Activated T-helper 17 cell treated with anti-CD3 and anti-CD28 coated beads, Interleukin-2, amount 50 U/mL, for 72 hours (primary cell): ENCODE measurements at regions not wholly inside any gene's neighbourhood (a gene's known extent, or its start where the extent isn't known, plus 50 kb on each side); places are given as distances from the start of the nearest gene placed in this dataset.

Experiments used
- ATAC-seq: fragments of 150-1000 bp; cut with Tn5 transposase; replicated peaks from 2 replicates; pipeline ENCODE4 v1.10.0; 2021; ENCODE audit warnings: mild to moderate bottlenecking, moderate library complexity
- H3K27ac Mint-ChIP-seq: one replicate; pipeline ENCODE4 v1.8.0; 2022; ENCODE audit warnings: mixed read lengths
- H3K27me3 Mint-ChIP-seq: one replicate; pipeline ENCODE4 v1.8.0; 2022; ENCODE audit warnings: mixed read lengths
- H3K36me3 Mint-ChIP-seq: one replicate; pipeline ENCODE4 v1.8.0; 2022; ENCODE audit warnings: low read depth, mild to moderate bottlenecking, mixed read lengths
- H3K4me1 Mint-ChIP-seq: one replicate; pipeline ENCODE4 v1.8.0; 2022; ENCODE audit warnings: mixed read lengths
- H3K4me3 Mint-ChIP-seq: one replicate; pipeline ENCODE4 v1.8.0; 2022; ENCODE audit warnings: mild to moderate bottlenecking, mixed read lengths
- H3K9me3 Mint-ChIP-seq: one replicate; pipeline ENCODE4 v1.8.0; 2022; ENCODE audit warnings: mixed read lengths

- peaks cover 25% of the 10 kb centered on the region for H3K9me3 Mint-ChIP-seq
- no peak for ATAC-seq
- no peak overlapping the region for H3K27ac Mint-ChIP-seq
- H3K27me3 Mint-ChIP-seq, result no peaks in the 10 kb centered on the region
- no peaks in the 10 kb centered on the region for H3K36me3 Mint-ChIP-seq
- no peaks in the 10 kb centered on the region for H3K4me1 Mint-ChIP-seq
- no peak overlapping the region for H3K4me3 Mint-ChIP-seq
These were observed 306.5 kb upstream of the PCDH20 start for GRCh38 chr13:61722119-61722518.

DNA sequence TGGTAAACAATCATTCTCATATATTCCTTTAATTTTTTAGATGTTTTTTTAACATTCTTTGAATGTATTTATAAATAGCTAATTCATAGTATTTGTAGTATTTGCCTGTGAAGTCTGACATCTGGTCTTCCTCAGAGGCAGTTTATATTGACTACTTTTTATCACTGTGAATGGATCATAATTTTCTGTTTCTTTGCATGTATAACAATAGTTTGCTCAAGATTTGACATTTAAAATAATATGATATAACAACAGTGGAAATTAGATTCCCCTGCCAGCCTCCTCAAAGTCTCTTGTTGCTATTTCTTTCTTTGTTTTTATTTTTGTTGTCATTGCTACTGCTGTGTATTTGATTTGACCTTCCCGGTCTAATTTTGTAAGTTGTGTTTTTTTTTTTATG lies 297.0 kb upstream of the PCDH20 start:
- no peak for ATAC-seq
- Mint-ChIP-seq H3K4me1 (no peaks in the 10 kb centered on the region), H3K4me3 (no peak overlapping the region), H3K36me3 (no peaks in the 10 kb centered on the region), H3K27me3 (no peaks in the 10 kb centered on the region), H3K27ac (no peak overlapping the region), H3K9me3 (peaks cover 7% of the 10 kb centered on the region)

GRCh38 chr13:61709258-61709657 lies 293.6 kb upstream of the PCDH20 start:
- no peaks in the 10 kb centered on the region for H3K27me3 Mint-ChIP-seq
- no peak for ATAC-seq
- H3K4me3 Mint-ChIP-seq, result no peak overlapping the region
- no peaks in the 10 kb centered on the region for H3K4me1 Mint-ChIP-seq
- H3K27ac Mint-ChIP-seq, result no peak overlapping the region
- peaks cover 4% of the 10 kb centered on the region for H3K9me3 Mint-ChIP-seq
- H3K36me3 Mint-ChIP-seq, result no peaks in the 10 kb centered on the region

DNA sequence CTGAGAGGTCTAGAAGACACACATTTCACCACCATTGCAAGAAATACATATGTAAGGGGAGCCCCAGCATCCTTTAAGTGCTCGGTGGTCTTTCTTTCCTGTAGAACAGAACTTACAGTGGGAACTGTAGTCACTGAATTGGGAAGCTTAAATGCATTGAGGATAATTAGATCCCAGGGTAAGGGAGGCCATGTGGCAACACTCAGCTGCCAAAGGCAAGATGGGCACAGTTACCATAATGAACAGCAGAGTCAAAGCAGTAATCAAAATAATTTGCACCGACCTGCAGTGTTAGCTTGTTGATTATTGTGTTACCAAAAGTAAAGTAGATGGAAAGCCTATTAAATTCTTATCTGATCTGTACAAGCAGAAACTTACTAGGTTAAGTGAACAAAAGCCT lies 291.2 kb upstream of the PCDH20 start:
- no peak overlapping the region for H3K4me3 Mint-ChIP-seq
- H3K27ac Mint-ChIP-seq, result no peak overlapping the region
- no peak for ATAC-seq
- H3K9me3 Mint-ChIP-seq, result peaks cover 6% of the 10 kb centered on the region
- no peaks in the 10 kb centered on the region for H3K36me3 Mint-ChIP-seq
- no peaks in the 10 kb centered on the region for H3K27me3 Mint-ChIP-seq
- H3K4me1 Mint-ChIP-seq, result no peaks in the 10 kb centered on the region

DNA sequence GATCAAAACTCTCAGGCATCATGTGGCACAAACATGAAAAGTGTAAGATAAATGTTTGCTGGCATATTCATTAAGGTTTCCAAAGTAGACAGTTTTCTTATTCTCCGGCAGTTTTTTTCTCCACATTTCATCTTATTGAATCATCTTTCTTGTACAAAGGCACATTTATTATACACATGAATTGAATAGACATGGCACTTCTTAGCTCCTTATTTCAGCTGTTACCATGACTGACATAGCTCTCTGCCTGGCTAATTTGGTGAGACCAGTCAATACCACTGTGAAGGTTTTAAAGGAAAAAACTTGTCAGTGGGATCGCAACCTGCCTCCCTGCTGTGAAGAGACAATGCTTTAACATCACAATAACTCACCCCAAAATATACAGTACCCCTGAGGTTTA lies 285.0 kb upstream of the PCDH20 start:
- no peaks in the 10 kb centered on the region for H3K27me3 Mint-ChIP-seq
- H3K36me3 Mint-ChIP-seq, result no peaks in the 10 kb centered on the region
- H3K4me1 Mint-ChIP-seq, result no peaks in the 10 kb centered on the region
- H3K4me3 Mint-ChIP-seq, result no peak overlapping the region
- peaks cover 9% of the 10 kb centered on the region for H3K9me3 Mint-ChIP-seq
- no peak for ATAC-seq
- no peak overlapping the region for H3K27ac Mint-ChIP-seq

DNA sequence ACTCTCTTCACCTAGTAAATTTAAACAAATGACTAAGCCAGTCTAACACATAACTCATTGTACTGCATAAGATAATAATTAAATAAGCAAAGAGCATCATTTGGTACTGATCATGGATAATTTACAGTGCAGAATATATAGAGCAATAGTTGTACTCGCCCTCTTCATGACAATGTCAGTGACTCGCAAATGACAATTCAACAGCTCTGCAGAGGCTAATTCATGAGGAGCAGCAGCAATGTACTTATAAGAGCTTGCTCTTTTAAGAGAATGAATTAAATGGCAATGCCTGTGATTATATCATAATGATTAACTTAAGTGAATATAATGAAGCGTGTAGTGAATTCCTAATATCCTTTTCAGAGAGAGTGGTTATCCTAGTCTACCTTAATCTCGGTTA lies 284.5 kb upstream of the PCDH20 start:
- no peak for ATAC-seq

GRCh38 chr13:61696676-61697075 lies 281.0 kb upstream of the PCDH20 start:
- Mint-ChIP-seq H3K4me3 (no peak overlapping the region), H3K36me3 (no peaks in the 10 kb centered on the region), H3K27me3 (no peaks in the 10 kb centered on the region), H3K9me3 (peaks cover 3% of the 10 kb centered on the region), H3K27ac (no peak overlapping the region), H3K4me1 (no peaks in the 10 kb centered on the region)
- ATAC-seq, result no peak

More for the DNA sequence above, 284.5 kb upstream of the PCDH20 start:
- Mint-ChIP-seq H3K27me3 (no peaks in the 10 kb centered on the region), H3K27ac (no peak overlapping the region), H3K4me3 (no peak overlapping the region), H3K36me3 (no peaks in the 10 kb centered on the region), H3K9me3 (peaks cover 9% of the 10 kb centered on the region), H3K4me1 (no peaks in the 10 kb centered on the region)

GRCh38 chr13:61695147-61695546 lies 279.5 kb upstream of the PCDH20 start:
- Mint-ChIP-seq H3K4me3 (no peak overlapping the region), H3K27ac (no peak overlapping the region), H3K36me3 (no peaks in the 10 kb centered on the region), H3K4me1 (no peaks in the 10 kb centered on the region), H3K9me3 (peaks cover 3% of the 10 kb centered on the region), H3K27me3 (no peaks in the 10 kb centered on the region)
- ATAC-seq, result no peak

DNA sequence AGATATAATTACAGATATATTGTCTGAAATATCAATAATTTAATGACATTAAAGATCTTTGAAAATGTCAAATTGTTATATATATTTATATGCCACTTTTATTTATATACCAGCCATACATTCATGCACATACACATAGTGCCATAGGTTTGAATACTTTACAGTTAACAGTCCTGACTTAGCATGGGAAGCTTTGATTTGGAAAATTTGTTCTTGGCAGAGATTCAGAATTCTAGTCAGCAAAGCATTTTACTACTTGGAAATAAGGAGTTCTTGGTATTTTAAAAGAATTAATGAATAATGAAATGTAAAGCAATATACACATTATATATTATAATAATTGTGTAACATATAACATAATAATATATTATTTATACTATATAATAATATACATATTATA lies 277.0 kb upstream of the PCDH20 start:
- H3K27ac Mint-ChIP-seq, result no peak overlapping the region
- ATAC-seq, result no peak
- no peaks in the 10 kb centered on the region for H3K36me3 Mint-ChIP-seq
- H3K9me3 Mint-ChIP-seq, result peaks cover 5% of the 10 kb centered on the region
- H3K27me3 Mint-ChIP-seq, result no peaks in the 10 kb centered on the region
- no peak overlapping the region for H3K4me3 Mint-ChIP-seq
- H3K4me1 Mint-ChIP-seq, result no peaks in the 10 kb centered on the region

DNA sequence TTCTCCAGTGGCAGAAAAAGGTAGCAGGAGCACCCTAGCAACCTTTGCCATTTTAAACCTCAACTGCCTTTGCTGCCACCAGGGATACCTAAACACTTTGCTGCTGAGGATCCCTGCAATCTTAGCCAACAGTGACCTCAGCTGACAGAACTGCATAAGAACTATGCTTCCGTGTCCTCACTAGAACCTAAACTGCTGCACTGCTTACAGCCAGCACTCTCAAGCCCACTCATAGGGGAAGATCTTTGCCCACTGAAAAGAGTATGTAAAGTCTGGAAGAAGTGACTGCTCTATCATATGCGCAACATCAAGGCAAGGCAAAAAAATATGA lies 270.0 kb upstream of the PCDH20 start:
- Mint-ChIP-seq H3K27me3 (no peaks in the 10 kb centered on the region), H3K4me1 (no peaks in the 10 kb centered on the region), H3K36me3 (no peaks in the 10 kb centered on the region), H3K27ac (no peak overlapping the region), H3K4me3 (no peak overlapping the region), H3K9me3 (peaks cover 9% of the 10 kb centered on the region)
- ATAC-seq, result no peak

- ATAC-seq, result no peak
- H3K9me3 Mint-ChIP-seq, result peaks cover 9% of the 10 kb centered on the region
- no peaks in the 10 kb centered on the region for H3K36me3 Mint-ChIP-seq
- no peak overlapping the region for H3K4me3 Mint-ChIP-seq
- no peaks in the 10 kb centered on the region for H3K4me1 Mint-ChIP-seq
- H3K27me3 Mint-ChIP-seq, result no peaks in the 10 kb centered on the region
- no peak overlapping the region for H3K27ac Mint-ChIP-seq
These were observed 269.5 kb upstream of the PCDH20 start for GRCh38 chr13:61684976-61685681.

GRCh38 chr13:61672756-61673155 lies 257.1 kb upstream of the PCDH20 start:
- no peaks in the 10 kb centered on the region for H3K4me1 Mint-ChIP-seq
- no peaks in the 10 kb centered on the region for H3K9me3 Mint-ChIP-seq
- no peaks in the 10 kb centered on the region for H3K36me3 Mint-ChIP-seq
- no peaks in the 10 kb centered on the region for H3K27me3 Mint-ChIP-seq
- no peak for ATAC-seq
- H3K27ac Mint-ChIP-seq, result no peak overlapping the region
- H3K4me3 Mint-ChIP-seq, result no peak overlapping the region

DNA sequence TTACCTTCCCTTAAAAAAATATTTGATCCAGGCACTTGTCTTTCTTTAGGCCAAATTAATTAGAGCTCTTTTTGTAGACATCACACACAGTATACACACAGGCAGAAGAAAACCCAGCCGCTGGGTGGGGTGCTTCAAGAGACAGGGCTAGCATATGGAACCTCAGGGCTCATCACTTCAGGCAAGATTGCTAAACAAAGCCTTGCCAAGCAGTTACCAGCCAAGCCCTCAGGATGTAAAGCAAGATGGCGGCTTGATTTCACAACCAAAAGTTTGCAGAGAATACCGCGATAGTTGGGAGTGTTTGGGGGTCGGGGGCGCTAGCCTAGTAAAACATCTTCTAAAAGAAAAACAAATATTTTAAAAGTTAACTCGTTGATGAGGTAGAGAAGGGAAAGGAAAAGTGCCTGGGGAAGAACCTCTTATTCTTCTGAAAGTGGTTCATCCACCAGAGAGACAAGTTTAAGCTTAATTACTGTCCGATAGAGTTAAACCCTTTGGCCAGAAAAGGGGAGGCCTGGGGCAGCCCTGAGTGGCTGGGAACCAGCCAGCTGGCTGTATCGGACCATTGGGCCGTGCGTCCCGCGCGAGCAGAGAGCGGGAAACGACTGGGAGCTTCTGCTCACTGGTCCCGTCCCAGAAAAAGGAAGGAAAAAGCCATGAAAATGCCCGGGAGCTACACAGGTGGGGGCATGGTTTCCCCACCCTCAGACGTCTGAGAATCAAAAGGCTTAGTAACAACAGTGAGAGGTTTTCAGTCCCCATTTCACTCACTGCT lies 254.9 kb upstream of the PCDH20 start:
- no peak overlapping the region for H3K4me3 Mint-ChIP-seq

DNA sequence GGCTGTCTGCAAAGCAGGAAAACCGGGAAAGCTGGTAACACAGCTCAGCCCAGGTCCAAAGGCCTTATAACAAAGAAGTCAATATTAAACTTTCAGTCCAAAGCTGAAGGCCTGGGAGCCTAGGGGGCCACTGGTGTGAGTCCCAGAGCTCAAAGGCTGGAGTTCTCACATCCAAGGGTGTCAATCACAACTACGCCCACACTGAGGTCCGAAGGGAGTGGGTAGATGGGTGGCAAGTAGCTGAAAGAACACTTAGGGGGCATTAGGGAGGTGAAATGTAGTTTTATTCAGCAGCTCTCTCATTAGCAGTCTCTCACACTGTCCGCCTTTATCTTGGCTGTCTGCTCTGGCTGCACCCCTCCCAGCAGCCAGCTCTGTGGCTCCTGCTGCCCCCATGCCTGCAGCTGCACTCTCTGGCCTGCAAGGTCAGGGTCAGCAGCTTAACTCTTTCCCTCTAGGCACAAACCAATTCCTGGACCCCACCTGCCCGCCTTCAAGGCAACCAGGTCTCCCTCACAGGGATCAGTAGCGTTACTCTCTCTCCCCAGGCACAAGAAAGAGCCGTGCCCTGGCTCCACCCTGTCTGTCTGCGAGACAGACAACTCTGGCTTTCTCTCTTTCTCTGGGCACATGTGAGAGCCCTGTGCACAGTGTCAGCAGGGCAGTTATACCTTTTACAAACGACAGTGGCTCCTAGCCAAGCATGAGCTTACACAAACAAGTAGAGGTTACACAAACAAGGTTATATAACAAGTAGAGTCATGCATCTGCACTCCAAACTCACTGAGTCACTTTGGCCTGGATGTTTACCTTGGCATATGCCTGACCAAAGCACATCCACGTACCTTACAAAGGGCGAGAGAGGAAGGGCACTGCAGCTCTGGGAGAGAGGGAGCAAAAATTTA lies 249.4 kb upstream of the PCDH20 start:
- ATAC-seq, result no peak
- Mint-ChIP-seq H3K9me3 (peaks cover 20% of the 10 kb centered on the region), H3K4me1 (no peaks in the 10 kb centered on the region), H3K4me3 (no peak overlapping the region), H3K27ac (no peak overlapping the region), H3K27me3 (no peaks in the 10 kb centered on the region), H3K36me3 (no peaks in the 10 kb centered on the region)

More for the DNA sequence above, 254.9 kb upstream of the PCDH20 start:
- Mint-ChIP-seq H3K36me3 (no peaks in the 10 kb centered on the region), H3K4me1 (no peaks in the 10 kb centered on the region), H3K27me3 (no peaks in the 10 kb centered on the region), H3K9me3 (peaks cover 8% of the 10 kb centered on the region), H3K27ac (no peak overlapping the region)
- ATAC-seq, result no peak

GRCh38 chr13:61654481-61654880 lies 238.8 kb upstream of the PCDH20 start:
- no peaks in the 10 kb centered on the region for H3K4me1 Mint-ChIP-seq
- H3K4me3 Mint-ChIP-seq, result no peak overlapping the region
- peaks cover 13% of the 10 kb centered on the region for H3K9me3 Mint-ChIP-seq
- H3K36me3 Mint-ChIP-seq, result no peaks in the 10 kb centered on the region
- H3K27me3 Mint-ChIP-seq, result no peaks in the 10 kb centered on the region
- no peak overlapping the region for H3K27ac Mint-ChIP-seq
- no peak for ATAC-seq
